K562 (cell line): ENCODE measurements at regions not wholly inside any gene's neighbourhood (a gene's known extent, or its start where the extent isn't known, plus 50 kb on each side); places are given as distances from the start of the nearest gene placed in this dataset.

Experiments
- TF ChIP-seq, protein P1 (sequence below), 2 experiments: fragments of 450-650 bp in 1 of 2; sonication (generic) in 1 of 2; formaldehyde crosslinking in 1 of 2; IDR thresholded peaks; 2 replicates each; pipeline versions ENCODE4 v1.7.1 to v1.9.0; 2016 to 2022; ENCODE audit warnings: inconsistent platforms in 1 of 2, mild to moderate bottlenecking in 1 of 2, missing genetic modification reagents in 1 of 2
- TF ChIP-seq, protein P2 (sequence below): fragments of 450-650 bp; IDR thresholded peaks from 2 replicates; pipeline ENCODE4 v1.6.1; 2014; ENCODE audit warnings: low read depth, mild to moderate bottlenecking, moderate library complexity, borderline replicate concordance

DNA sequence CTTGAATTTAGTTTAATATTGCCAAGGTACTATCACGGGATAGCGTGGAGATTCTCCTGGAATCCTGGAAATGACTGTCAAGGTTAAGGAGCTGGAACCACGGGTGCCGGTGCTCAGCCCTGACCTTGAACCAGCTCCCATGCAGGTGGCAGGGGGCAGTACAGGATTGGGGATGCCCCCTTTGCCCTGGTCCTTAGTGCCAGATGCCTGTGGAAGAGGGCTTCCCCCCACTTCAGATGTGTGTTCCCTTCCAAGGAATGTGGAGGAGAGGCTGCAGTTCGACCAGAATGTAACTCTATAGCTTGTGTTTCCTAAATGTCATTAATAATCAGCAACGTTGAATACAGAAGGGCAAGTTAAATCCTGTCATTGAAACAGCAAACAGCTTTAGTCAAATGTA, 258.9 kb downstream of the VRK1 start (continued):
- TF ChIP-seq, protein P1, sequence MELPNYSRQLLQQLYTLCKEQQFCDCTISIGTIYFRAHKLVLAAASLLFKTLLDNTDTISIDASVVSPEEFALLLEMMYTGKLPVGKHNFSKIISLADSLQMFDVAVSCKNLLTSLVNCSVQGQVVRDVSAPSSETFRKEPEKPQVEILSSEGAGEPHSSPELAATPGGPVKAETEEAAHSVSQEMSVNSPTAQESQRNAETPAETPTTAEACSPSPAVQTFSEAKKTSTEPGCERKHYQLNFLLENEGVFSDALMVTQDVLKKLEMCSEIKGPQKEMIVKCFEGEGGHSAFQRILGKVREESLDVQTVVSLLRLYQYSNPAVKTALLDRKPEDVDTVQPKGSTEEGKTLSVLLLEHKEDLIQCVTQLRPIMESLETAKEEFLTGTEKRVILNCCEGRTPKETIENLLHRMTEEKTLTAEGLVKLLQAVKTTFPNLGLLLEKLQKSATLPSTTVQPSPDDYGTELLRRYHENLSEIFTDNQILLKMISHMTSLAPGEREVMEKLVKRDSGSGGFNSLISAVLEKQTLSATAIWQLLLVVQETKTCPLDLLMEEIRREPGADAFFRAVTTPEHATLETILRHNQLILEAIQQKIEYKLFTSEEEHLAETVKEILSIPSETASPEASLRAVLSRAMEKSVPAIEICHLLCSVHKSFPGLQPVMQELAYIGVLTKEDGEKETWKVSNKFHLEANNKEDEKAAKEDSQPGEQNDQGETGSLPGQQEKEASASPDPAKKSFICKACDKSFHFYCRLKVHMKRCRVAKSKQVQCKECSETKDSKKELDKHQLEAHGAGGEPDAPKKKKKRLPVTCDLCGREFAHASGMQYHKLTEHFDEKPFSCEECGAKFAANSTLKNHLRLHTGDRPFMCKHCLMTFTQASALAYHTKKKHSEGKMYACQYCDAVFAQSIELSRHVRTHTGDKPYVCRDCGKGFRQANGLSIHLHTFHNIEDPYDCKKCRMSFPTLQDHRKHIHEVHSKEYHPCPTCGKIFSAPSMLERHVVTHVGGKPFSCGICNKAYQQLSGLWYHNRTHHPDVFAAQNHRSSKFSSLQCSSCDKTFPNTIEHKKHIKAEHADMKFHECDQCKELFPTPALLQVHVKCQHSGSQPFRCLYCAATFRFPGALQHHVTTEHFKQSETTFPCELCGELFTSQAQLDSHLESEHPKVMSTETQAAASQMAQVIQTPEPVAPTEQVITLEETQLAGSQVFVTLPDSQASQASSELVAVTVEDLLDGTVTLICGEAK (IDR thresholded peaks at IDR 0.05): no peak
- TF ChIP-seq, protein P1 (CRISPR knock-in tag; IDR thresholded peaks at IDR 0.05): no peak
- TF ChIP-seq, protein P2, sequence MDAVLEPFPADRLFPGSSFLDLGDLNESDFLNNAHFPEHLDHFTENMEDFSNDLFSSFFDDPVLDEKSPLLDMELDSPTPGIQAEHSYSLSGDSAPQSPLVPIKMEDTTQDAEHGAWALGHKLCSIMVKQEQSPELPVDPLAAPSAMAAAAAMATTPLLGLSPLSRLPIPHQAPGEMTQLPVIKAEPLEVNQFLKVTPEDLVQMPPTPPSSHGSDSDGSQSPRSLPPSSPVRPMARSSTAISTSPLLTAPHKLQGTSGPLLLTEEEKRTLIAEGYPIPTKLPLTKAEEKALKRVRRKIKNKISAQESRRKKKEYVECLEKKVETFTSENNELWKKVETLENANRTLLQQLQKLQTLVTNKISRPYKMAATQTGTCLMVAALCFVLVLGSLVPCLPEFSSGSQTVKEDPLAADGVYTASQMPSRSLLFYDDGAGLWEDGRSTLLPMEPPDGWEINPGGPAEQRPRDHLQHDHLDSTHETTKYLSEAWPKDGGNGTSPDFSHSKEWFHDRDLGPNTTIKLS: no peak
